ENCODE measurements at regions not wholly inside any gene's neighbourhood (a gene's known extent, or its start where the extent isn't known, plus 50 kb on each side); places are given as distances from the start of the nearest gene placed in this dataset.

- intact Hi-C loops (cut with micrococcal nuclease), result no loop called here
Measured at GRCh38 chr20:6953611-6954010, 186.1 kb downstream of the BMP2 start.

GRCh38 chr20:6954219-6954618 lies 186.7 kb downstream of the BMP2 start:
- intact Hi-C loops (cut with micrococcal nuclease), result no loop called here
- Histone ChIP-seq H3K9me3 (replicated peaks) (peaks cover 29% of the 10 kb centered on the region), H3K27ac (replicated peaks) (no peak overlapping the region), H3K4me1 (no peaks in the 10 kb centered on the region), H3K36me3 (no peaks in the 10 kb centered on the region), H3K4me3 (no peak overlapping the region), H3K27me3 (ENCODE audit: low read depth) (no peaks in the 10 kb centered on the region)
- DNase-seq, result no peak
- no peak for TF ChIP-seq CTCF (IDR thresholded peaks at IDR 0.05; ENCODE audit: borderline replicate concordance)

More at GRCh38 chr20:6953611-6954010, 186.1 kb downstream of the BMP2 start:
- H3K36me3 ChIP-seq, result no peaks in the 10 kb centered on the region
- DNase-seq, result no peak
- no peak overlapping the region for H3K27ac ChIP-seq (replicated peaks)
- no peaks in the 10 kb centered on the region for H3K4me1 ChIP-seq
- TF ChIP-seq CTCF (IDR thresholded peaks at IDR 0.05; ENCODE audit: borderline replicate concordance), result no peak
- peaks cover 29% of the 10 kb centered on the region for H3K9me3 ChIP-seq (replicated peaks)
- H3K4me3 ChIP-seq, result no peak overlapping the region
- no peaks in the 10 kb centered on the region for H3K27me3 ChIP-seq (ENCODE audit: low read depth)

- no peak for TF ChIP-seq CTCF (IDR thresholded peaks at IDR 0.05; ENCODE audit: borderline replicate concordance)
- no peak for DNase-seq
- intact Hi-C loops (cut with micrococcal nuclease), result no loop called here
- Histone ChIP-seq H3K9me3 (replicated peaks) (peaks cover 23% of the 10 kb centered on the region), H3K27ac (replicated peaks) (no peak overlapping the region), H3K4me3 (no peak overlapping the region), H3K27me3 (ENCODE audit: low read depth) (no peaks in the 10 kb centered on the region), H3K36me3 (no peaks in the 10 kb centered on the region), H3K4me1 (no peaks in the 10 kb centered on the region)
Measured at GRCh38 chr20:6956056-6956455, 188.6 kb downstream of the BMP2 start.

- Histone ChIP-seq H3K27ac (replicated peaks) (no peak overlapping the region), H3K4me1 (no peaks in the 10 kb centered on the region), H3K36me3 (no peaks in the 10 kb centered on the region), H3K9me3 (replicated peaks) (peaks cover 18% of the 10 kb centered on the region), H3K27me3 (ENCODE audit: low read depth) (no peaks in the 10 kb centered on the region), H3K4me3 (no peak overlapping the region)
- no peak for DNase-seq
- intact Hi-C loops (cut with micrococcal nuclease), result no loop called here
- TF ChIP-seq CTCF (IDR thresholded peaks at IDR 0.05; ENCODE audit: borderline replicate concordance), result no peak
Measured at GRCh38 chr20:6956574-6956973, 189.1 kb downstream of the BMP2 start.

- intact Hi-C loops (cut with micrococcal nuclease), result no loop called here
- no peak overlapping the region for H3K27ac ChIP-seq (replicated peaks)
- H3K27me3 ChIP-seq (ENCODE audit: low read depth), result no peaks in the 10 kb centered on the region
Measured at GRCh38 chr20:6959900-6960312, 192.4 kb downstream of the BMP2 start.

More at GRCh38 chr20:6959900-6960312, 192.4 kb downstream of the BMP2 start:
- DNase-seq, result no peak
- no peaks in the 10 kb centered on the region for H3K4me1 ChIP-seq
- H3K9me3 ChIP-seq (replicated peaks), result no peaks in the 10 kb centered on the region
- TF ChIP-seq CTCF (IDR thresholded peaks at IDR 0.05; ENCODE audit: borderline replicate concordance), result no peak
- no peaks in the 10 kb centered on the region for H3K36me3 ChIP-seq
- H3K4me3 ChIP-seq, result no peak overlapping the region
